Breast epithelium (tissue), 4 donors: ENCODE measurements at regions not wholly inside any gene's neighbourhood (a gene's known extent, or its start where the extent isn't known, plus 50 kb on each side); places are given as distances from the start of the nearest gene placed in this dataset.
A peak's percentile ranks its signal among the peaks of the same experiment; 100 is the strongest.

ENCODE experiments used
- DNase-seq, 2 donors: peaks; one replicate each; pipeline ENCODE4 v3.0.0-alpha.2; 2019; ENCODE audit warnings: low spot score in 2 of 2
- H3K27ac ChIP-seq, 2 donors: fragments of 200-600 bp; sonication (generic) in 1 of 2; one replicate each; pipeline ENCODE4 v1.5.1; 2016 to 2019; ENCODE audit warnings: mild to moderate bottlenecking in 1 of 2
- H3K27me3 ChIP-seq, 2 donors: fragments of 200-600 bp; sonication (generic) in 1 of 2; one replicate each; pipeline versions ENCODE4 v1.5.1 to v1.6.0; 2017 to 2019; ENCODE audit warnings: control low read depth in 1 of 2, mild to moderate bottlenecking in 1 of 2
- H3K36me3 ChIP-seq: fragments of 200-600 bp; one replicate; pipeline ENCODE4 v1.5.1; 2019
- H3K4me1 ChIP-seq, 2 donors: fragments of 200-600 bp; sonication (generic); one replicate each; pipeline ENCODE4 v1.5.1; 2016 to 2019; ENCODE audit warnings: control low read depth in 1 of 2
- H3K4me3 ChIP-seq, 3 donors: fragments of 200-600 bp; sonication (generic); 1 replicate in 2 of 3; 2 replicates in 1 of 3; pipeline ENCODE4 v1.5.1; 2016 to 2019; ENCODE audit warnings: mild to moderate bottlenecking in 3 of 3, moderate library complexity in 2 of 3
- H3K9me3 ChIP-seq, 2 donors: fragments of 200-600 bp; sonication (generic) in 1 of 2; one replicate each; pipeline ENCODE4 v1.5.1; 2016 to 2019; ENCODE audit warnings: control low read depth in 1 of 2
- CTCF ChIP-seq, 3 donors: fragments of 450-650 bp; IDR thresholded peaks; one replicate each; pipeline ENCODE4 v1.5.1; 2016 to 2017; ENCODE audit warnings: antibody characterized with exemption in 3 of 3, mild to moderate bottlenecking in 3 of 3, moderate library complexity in 3 of 3
- POLR2A ChIP-seq: fragments of 450-650 bp; IDR thresholded peaks from one replicate; pipeline ENCODE4 v1.6.1; 2016; ENCODE audit warnings: antibody characterized with exemption, mild to moderate bottlenecking, moderate library complexity
- POLR2AphosphoS5 ChIP-seq, 3 donors: sonication (generic); formaldehyde crosslinking; IDR thresholded peaks; one replicate each; pipeline ENCODE4 v1.6.1; 2017; ENCODE audit warnings: antibody characterized with exemption in 3 of 3
- intact Hi-C: fragments of 100-400 bp; cut with DNase I; formaldehyde crosslinking; loops from one replicate; pipeline ENCODE4 v1.15.1; 2023; ENCODE audit warnings: low total_unique reads

GRCh38 chrX:100512471-100512870, 72.3 kb upstream of the TNMD start:
- no peak overlapping the region for H3K4me3 ChIP-seq
- peaks cover 0 to 24% of the 10 kb centered on the region in 2 donors for H3K27me3 ChIP-seq
- H3K4me1 ChIP-seq, result no peaks in the 10 kb centered on the region
- no peak for DNase-seq
- H3K27ac ChIP-seq, result no peak overlapping the region
- H3K36me3 ChIP-seq, result no peaks in the 10 kb centered on the region
- TF ChIP-seq POLR2AphosphoS5 (IDR thresholded peaks at IDR 0.05), result no peak
- peak in 2 of 3 donors; percentile 37 to 39 for TF ChIP-seq CTCF (IDR thresholded peaks at IDR 0.05)
- H3K9me3 ChIP-seq, result no peaks in the 10 kb centered on the region
- intact Hi-C loops, result no loop called here

GRCh38 chrX:100494646-100495370, 84.7 kb upstream of the PCDH19 start:
- H3K4me1 ChIP-seq, result no peaks in the 10 kb centered on the region
- intact Hi-C loops, result no loop called here
- no peak overlapping the region for H3K4me3 ChIP-seq
- TF ChIP-seq POLR2AphosphoS5 (IDR thresholded peaks at IDR 0.05) (no peak), CTCF (IDR thresholded peaks at IDR 0.05) (no peak), POLR2A (no peak)
- no peak for DNase-seq
- H3K27me3 ChIP-seq, result peaks cover 0 to 50% of the 10 kb centered on the region in 2 donors
- no peak overlapping the region for H3K27ac ChIP-seq
- peaks cover 0 to 22% of the 10 kb centered on the region in 2 donors for H3K9me3 ChIP-seq
- no peaks in the 10 kb centered on the region for H3K36me3 ChIP-seq

- Histone ChIP-seq H3K4me3 (no peak overlapping the region), H3K4me1 (no peaks in the 10 kb centered on the region), H3K36me3 (no peaks in the 10 kb centered on the region), H3K27ac (no peak overlapping the region), H3K27me3 (peaks cover 0 to 50% of the 10 kb centered on the region in 2 donors), H3K9me3 (no peaks in the 10 kb centered on the region)
- no peak for DNase-seq
- intact Hi-C loops, result no loop called here
- TF ChIP-seq POLR2A (no peak), POLR2AphosphoS5 (IDR thresholded peaks at IDR 0.05) (no peak), CTCF (IDR thresholded peaks at IDR 0.05) (no peak)
These were observed 81.1 kb upstream of the PCDH19 start for GRCh38 chrX:100491174-100491573.

- TF ChIP-seq POLR2AphosphoS5 (IDR thresholded peaks at IDR 0.05), result no peak
- TF ChIP-seq CTCF (IDR thresholded peaks at IDR 0.05), result no peak
- no peak for TF ChIP-seq POLR2A
- Histone ChIP-seq H3K27me3 (peaks cover 0 to 50% of the 10 kb centered on the region in 2 donors), H3K36me3 (no peaks in the 10 kb centered on the region), H3K9me3 (no peaks in the 10 kb centered on the region), H3K4me3 (no peak overlapping the region), H3K27ac (no peak overlapping the region), H3K4me1 (no peaks in the 10 kb centered on the region)
- no peak for DNase-seq
- intact Hi-C loops, result no loop called here
These were observed 77.7 kb upstream of the PCDH19 start for GRCh38 chrX:100487795-100488194.

- no peaks in the 10 kb centered on the region for H3K4me1 ChIP-seq
- no peak for DNase-seq
- no peaks in the 10 kb centered on the region for H3K9me3 ChIP-seq
- no peak overlapping the region for H3K4me3 ChIP-seq
- H3K36me3 ChIP-seq, result no peaks in the 10 kb centered on the region
- no peak for TF ChIP-seq POLR2AphosphoS5 (IDR thresholded peaks at IDR 0.05)
- no peak for TF ChIP-seq POLR2A
- intact Hi-C loops, result no loop called here
- H3K27ac ChIP-seq, result no peak overlapping the region
- peaks cover 0 to 36% of the 10 kb centered on the region in 2 donors for H3K27me3 ChIP-seq
These were observed 74.9 kb upstream of the PCDH19 start for GRCh38 chrX:100484971-100485370.
